ENCODE measurements at regions not wholly inside any gene's neighbourhood (a gene's known extent, or its start where the extent isn't known, plus 50 kb on each side); places are given as distances from the start of the nearest gene placed in this dataset.

GRCh38 chr13:88000787-88001186 is 329.6 kb downstream of the SLITRK5 start:
- H3F3A ChIP-seq (ENCODE audit: control insufficient read depth, insufficient read depth): no peaks in the 10 kb centered on the region
- no peak overlapping the region for H3K4me2 ChIP-seq (ENCODE audit: low read length)
- no peaks in the 10 kb centered on the region for H3K9me2 ChIP-seq (replicated peaks; ENCODE audit: control insufficient read depth, low read length)
- H3K27ac ChIP-seq (ENCODE audit: low read depth, low read length): no peak overlapping the region
- H4K20me1 ChIP-seq (ENCODE audit: control insufficient read depth, insufficient read depth, low read depth, low read length): no peaks in the 10 kb centered on the region
- no peak for TF ChIP-seq CTCF (IDR thresholded peaks at IDR 0.05; ENCODE audit: low read depth, low read length, poor library complexity, severe bottlenecking)
- TF ChIP-seq EZH2phosphoT487 (IDR thresholded peaks at IDR 0.05; ENCODE audit: borderline replicate concordance, low read length): no peak
- H3K9me3 ChIP-seq (ENCODE audit: control insufficient read depth, insufficient read depth, low read length): no peaks in the 10 kb centered on the region; the same call in 1 of the 2 replicates
- H3K4me1 ChIP-seq (ENCODE audit: control insufficient read depth, low read length): no peaks in the 10 kb centered on the region
- no peak overlapping the region for H3K4me3 ChIP-seq (ENCODE audit: low read length)
- H3K79me2 ChIP-seq (ENCODE audit: control insufficient read depth, low read length): no peaks in the 10 kb centered on the region
- no peaks in the 10 kb centered on the region for H3K27me3 ChIP-seq (ENCODE audit: control insufficient read depth, low read length)
- H3K36me3 ChIP-seq (ENCODE audit: control insufficient read depth, low read length): no peaks in the 10 kb centered on the region

- no peaks in the 10 kb centered on the region for H4K20me1 ChIP-seq (ENCODE audit: control insufficient read depth, insufficient read depth, low read depth, low read length)
- no peaks in the 10 kb centered on the region for H3F3A ChIP-seq (ENCODE audit: control insufficient read depth, insufficient read depth)
- H3K4me3 ChIP-seq (ENCODE audit: low read length): no peak overlapping the region
- no peaks in the 10 kb centered on the region for H3K4me1 ChIP-seq (ENCODE audit: control insufficient read depth, low read length)
- no peaks in the 10 kb centered on the region for H3K36me3 ChIP-seq (ENCODE audit: control insufficient read depth, low read length)
- H3K27ac ChIP-seq (ENCODE audit: low read depth, low read length): no peak overlapping the region
- H3K79me2 ChIP-seq (ENCODE audit: control insufficient read depth, low read length): no peaks in the 10 kb centered on the region
- no peaks in the 10 kb centered on the region for H3K9me3 ChIP-seq (ENCODE audit: control insufficient read depth, insufficient read depth, low read length)
- no peaks in the 10 kb centered on the region for H3K9me2 ChIP-seq (replicated peaks; ENCODE audit: control insufficient read depth, low read length)
- no peak overlapping the region for H3K4me2 ChIP-seq (ENCODE audit: low read length)
- TF ChIP-seq EZH2phosphoT487 (IDR thresholded peaks at IDR 0.05; ENCODE audit: borderline replicate concordance, low read length) (no peak), CTCF (IDR thresholded peaks at IDR 0.05; ENCODE audit: low read depth, low read length, poor library complexity, severe bottlenecking) (no peak)
- no peaks in the 10 kb centered on the region for H3K27me3 ChIP-seq (ENCODE audit: control insufficient read depth, low read length)
Measured at GRCh38 chr13:88005188-88005587, 334.0 kb downstream of the SLITRK5 start.

GRCh38 chr13:88014527-88014926 is 343.4 kb downstream of the SLITRK5 start:
- Histone ChIP-seq H3K79me2 (ENCODE audit: control insufficient read depth, low read length) (no peaks in the 10 kb centered on the region), H3K27me3 (ENCODE audit: control insufficient read depth, low read length) (no peaks in the 10 kb centered on the region), H3K4me1 (ENCODE audit: control insufficient read depth, low read length) (no peaks in the 10 kb centered on the region), H3F3A (ENCODE audit: control insufficient read depth, insufficient read depth) (no peaks in the 10 kb centered on the region), H3K9me3 (ENCODE audit: control insufficient read depth, insufficient read depth, low read length) (no peaks in the 10 kb centered on the region; the same call in 1 of the 2 replicates), H3K4me3 (ENCODE audit: low read length) (no peak overlapping the region), H3K36me3 (ENCODE audit: control insufficient read depth, low read length) (no peaks in the 10 kb centered on the region), H3K4me2 (ENCODE audit: low read length) (no peak overlapping the region), H4K20me1 (ENCODE audit: control insufficient read depth, insufficient read depth, low read depth, low read length) (no peaks in the 10 kb centered on the region), H3K27ac (ENCODE audit: low read depth, low read length) (no peak overlapping the region), H3K9me2 (replicated peaks; ENCODE audit: control insufficient read depth, low read length) (no peaks in the 10 kb centered on the region)
- TF ChIP-seq EZH2phosphoT487 (IDR thresholded peaks at IDR 0.05; ENCODE audit: borderline replicate concordance, low read length): no peak
- TF ChIP-seq CTCF (IDR thresholded peaks at IDR 0.05; ENCODE audit: low read depth, low read length, poor library complexity, severe bottlenecking): no peak
